Body of pancreas (tissue), 4 donors: ENCODE measurements at regions not wholly inside any gene's neighbourhood (a gene's known extent, or its start where the extent isn't known, plus 50 kb on each side); places are given as distances from the start of the nearest gene placed in this dataset.

Experiments used
- CTCF ChIP-seq, 7 experiments: fragments of 450-650 bp in 4 of 7; fragments of 200-600 bp in 3 of 7; sonication (generic) in 3 of 7; IDR thresholded peaks; one replicate each; pipeline ENCODE4 v1.5.1; 2016 to 2019; ENCODE audit warnings: antibody characterized with exemption in 7 of 7
- POLR2A ChIP-seq, 3 donors: fragments of 450-650 bp; IDR thresholded peaks; one replicate each; pipeline ENCODE4 v1.6.1; 2016; ENCODE audit warnings: antibody characterized with exemption in 3 of 3, mild to moderate bottlenecking in 2 of 3

GRCh38 chr3:150035910-150036612 lies 65.4 kb upstream of the PFN2 start:
- TF ChIP-seq CTCF (IDR thresholded peaks at IDR 0.05) (no peak), POLR2A (IDR thresholded peaks at IDR 0.05) (no peak)
